Erythroblast (primary cell): ENCODE measurements at regions not wholly inside any gene's neighbourhood (a gene's known extent, or its start where the extent isn't known, plus 50 kb on each side); places are given as distances from the start of the nearest gene placed in this dataset.
A peak's percentile ranks its signal among the peaks of the same experiment; 100 is the strongest.

Source experiments
- DNase-seq, 2 experiments: peaks; one replicate each; lab custom pipeline; 2025; lab: John Stamatoyannopoulos, UW
- GATA1 ChIP-seq: IDR thresholded peaks from 2 replicates; pipeline ENCODE4 v1.6.1; 2011; ENCODE audit warnings: low read depth, mild to moderate bottlenecking, control low read depth, low read length, moderate library complexity
- POLR2A ChIP-seq: IDR thresholded peaks from 2 replicates; pipeline ENCODE4 v1.6.1; 2011; ENCODE audit warnings: mild to moderate bottlenecking, low read length

- no peak for TF ChIP-seq GATA1
- no peak for TF ChIP-seq POLR2A
- DNase-seq: no peak
Observed at GRCh38 chr3:70556056-70556455, 243.6 kb upstream of the MDFIC2 start.

- TF ChIP-seq GATA1 (no peak), POLR2A (no peak)
- DNase-seq: no peak
Observed at GRCh38 chr3:70554170-70554569, 241.7 kb upstream of the MDFIC2 start.

- DNase-seq: peak; percentile 40 to 68
- TF ChIP-seq POLR2A (no peak), GATA1 (no peak)
Observed at GRCh38 chr3:70550723-70551319, 238.4 kb upstream of the MDFIC2 start.

- no peak for DNase-seq
- TF ChIP-seq POLR2A (no peak), GATA1 (no peak)
Observed at GRCh38 chr3:70546679-70547078, 234.2 kb upstream of the MDFIC2 start.

GRCh38 chr3:70543493-70543892 is 231.1 kb upstream of the MDFIC2 start:
- TF ChIP-seq GATA1 (no peak), POLR2A (no peak)
- no peak for DNase-seq

GRCh38 chr3:70539908-70540307 is 227.5 kb upstream of the MDFIC2 start:
- DNase-seq: peak; percentile 24 to 50
- TF ChIP-seq GATA1 (no peak), POLR2A (no peak)

- DNase-seq: no peak
- no peak for TF ChIP-seq POLR2A
Observed at GRCh38 chr3:70532806-70533205, 220.4 kb upstream of the MDFIC2 start.

GRCh38 chr3:70531838-70532489 is 219.5 kb upstream of the MDFIC2 start:
- TF ChIP-seq POLR2A (no peak), GATA1 (no peak)
- DNase-seq: no peak

GRCh38 chr3:70531063-70531657 is 218.7 kb upstream of the MDFIC2 start:
- TF ChIP-seq GATA1: no peak
- no peak for TF ChIP-seq POLR2A
- DNase-seq: peak; percentile 6 to 40

- TF ChIP-seq POLR2A (no peak), GATA1 (no peak)
Observed at GRCh38 chr3:70530626-70531025, 218.2 kb upstream of the MDFIC2 start.

GRCh38 chr3:70527026-70527425 is 214.6 kb upstream of the MDFIC2 start:
- no peak for DNase-seq
- no peak for TF ChIP-seq GATA1
- no peak for TF ChIP-seq POLR2A

More at GRCh38 chr3:70530626-70531025, 218.2 kb upstream of the MDFIC2 start:
- no peak for DNase-seq

GRCh38 chr3:70519913-70520659 is 207.6 kb upstream of the MDFIC2 start:
- TF ChIP-seq GATA1 (no peak), POLR2A (no peak)
- DNase-seq: no peak

- TF ChIP-seq GATA1 (no peak), POLR2A (no peak)
- no peak for DNase-seq
Observed at GRCh38 chr3:70519026-70519425, 206.6 kb upstream of the MDFIC2 start.

GRCh38 chr3:70518356-70518755 is 205.9 kb upstream of the MDFIC2 start:
- DNase-seq: no peak
- TF ChIP-seq GATA1: no peak
- no peak for TF ChIP-seq POLR2A
